ENCODE measurements at regions not wholly inside any gene's neighbourhood (a gene's known extent, or its start where the extent isn't known, plus 50 kb on each side); places are given as distances from the start of the nearest gene placed in this dataset.

DNA sequence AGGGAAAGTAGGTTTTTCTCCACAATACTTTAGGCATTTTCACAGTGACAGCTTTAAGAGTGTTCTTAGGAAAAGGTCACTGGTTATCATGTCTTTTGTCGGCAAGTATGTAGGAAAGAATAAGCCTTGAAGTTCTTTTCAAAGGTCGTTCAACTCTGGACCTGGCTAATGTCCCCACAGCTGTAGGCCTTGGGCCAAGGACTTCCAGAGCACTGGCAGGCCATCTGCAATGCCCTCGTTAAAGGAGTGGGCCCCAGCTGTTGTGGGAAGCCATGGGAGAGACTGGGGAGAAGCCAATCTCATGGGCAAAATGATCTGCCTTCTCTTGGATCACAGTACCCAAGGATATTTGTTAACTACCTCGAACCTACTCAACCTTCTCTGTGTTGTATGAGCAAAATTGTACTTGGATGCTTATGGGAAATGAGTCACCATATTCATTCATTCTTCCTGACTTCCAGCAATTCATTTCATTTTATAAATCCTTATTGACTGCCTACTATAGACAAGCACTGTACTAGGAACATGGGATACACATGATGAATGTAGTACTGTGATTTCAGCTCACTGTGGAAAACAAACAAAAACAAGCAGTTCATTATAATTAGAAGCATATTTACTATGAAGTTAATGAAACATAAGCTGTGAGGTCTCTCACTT is 141.1 kb upstream of the KIT start:
- no peak for ATAC-seq (ENCODE audit: low read depth)
- Histone ChIP-seq H3K23ac (ENCODE audit: low read depth, low read length) (no peak overlapping the region), H3K9ac (ENCODE audit: low read depth, low read length) (no peak overlapping the region), H2AK5ac (ENCODE audit: low read depth, low read length) (no peak overlapping the region), H3K14ac (replicated peaks; ENCODE audit: low read depth, low read length) (peak overlapping the region; percentile 3; the same call in 1 of the 2 replicates), H4K20me1 (ENCODE audit: insufficient read depth, low read length) (no peaks in the 10 kb centered on the region), H2BK120ac (ENCODE audit: low read depth, low read length) (peak overlapping the region; percentile 44; the same call in 1 of the 2 replicates), H3K4me1 (ENCODE audit: control insufficient read depth, insufficient read depth, low read length) (peaks cover 8% of the 10 kb centered on the region), H4K5ac (ENCODE audit: low read depth, low read length) (no peak overlapping the region), H2BK15ac (ENCODE audit: low read depth, low read length) (no peak overlapping the region; the same call in 2 of the 3 replicates), H2BK5ac (ENCODE audit: low read depth, low read length, poor library complexity, severe bottlenecking) (no peak overlapping the region), H3K79me1 (ENCODE audit: low read depth in 1 of 2, low read length in 2 of 2) (no peaks in the 10 kb centered on the region), H3K36me3 (ENCODE audit: control insufficient read depth, insufficient read depth, low read length) (no peaks in the 10 kb centered on the region), H2BK20ac (ENCODE audit: low read depth, low read length) (no peak overlapping the region), H3K4ac (ENCODE audit: low read depth, low read length) (peak overlapping the region; percentile 48; the same call in 1 of the 2 replicates), H3K18ac (ENCODE audit: low read depth, low read length) (peak overlapping the region; percentile 45; the same call in 1 of the 2 replicates), H3K9me3 (ENCODE audit: control insufficient read depth, insufficient read depth, low read length) (no peaks in the 10 kb centered on the region), H3K56ac (ENCODE audit: extremely low read depth, insufficient read depth, low read length) (no peak overlapping the region), H3K4me3 (ENCODE audit: insufficient read depth, low read depth, low read length) (no peak overlapping the region), H2AK9ac (replicated peaks; ENCODE audit: low read depth, low read length, poor library complexity) (no peak overlapping the region), H4K8ac (ENCODE audit: low read depth in 2 of 2, low read length in 2 of 2) (no peak overlapping the region), H3K27ac (ENCODE audit: insufficient read depth, low read length) (no peak overlapping the region), H4K91ac (ENCODE audit: insufficient read depth, low read depth, low read length) (no peak overlapping the region), H3K9me1 (ENCODE audit: insufficient read depth, low read length) (no peaks in the 10 kb centered on the region; the same call in 1 of the 2 replicates), H2AFZ (replicated peaks; ENCODE audit: low read length, poor library complexity) (peak overlapping the region; percentile 78), H3K4me2 (ENCODE audit: low read depth, low read length) (no peak overlapping the region), H3K27me3 (ENCODE audit: control insufficient read depth, insufficient read depth, low read length) (no peaks in the 10 kb centered on the region)
- DNase-seq, result peak; percentile 26
- no TSS peak for BruUV-seq (replicated peaks)
- in situ Hi-C loops (cut with MboI; ENCODE audit: low sequenced_read_pairs) (no loop called here), intact Hi-C loops (cut with micrococcal nuclease) (no loop called here), dilution Hi-C loops (cut with HindIII; ENCODE audit: low sequenced_read_pairs, unreplicated experiment) (no loop called here)
- TF ChIP-seq, protein P1, sequence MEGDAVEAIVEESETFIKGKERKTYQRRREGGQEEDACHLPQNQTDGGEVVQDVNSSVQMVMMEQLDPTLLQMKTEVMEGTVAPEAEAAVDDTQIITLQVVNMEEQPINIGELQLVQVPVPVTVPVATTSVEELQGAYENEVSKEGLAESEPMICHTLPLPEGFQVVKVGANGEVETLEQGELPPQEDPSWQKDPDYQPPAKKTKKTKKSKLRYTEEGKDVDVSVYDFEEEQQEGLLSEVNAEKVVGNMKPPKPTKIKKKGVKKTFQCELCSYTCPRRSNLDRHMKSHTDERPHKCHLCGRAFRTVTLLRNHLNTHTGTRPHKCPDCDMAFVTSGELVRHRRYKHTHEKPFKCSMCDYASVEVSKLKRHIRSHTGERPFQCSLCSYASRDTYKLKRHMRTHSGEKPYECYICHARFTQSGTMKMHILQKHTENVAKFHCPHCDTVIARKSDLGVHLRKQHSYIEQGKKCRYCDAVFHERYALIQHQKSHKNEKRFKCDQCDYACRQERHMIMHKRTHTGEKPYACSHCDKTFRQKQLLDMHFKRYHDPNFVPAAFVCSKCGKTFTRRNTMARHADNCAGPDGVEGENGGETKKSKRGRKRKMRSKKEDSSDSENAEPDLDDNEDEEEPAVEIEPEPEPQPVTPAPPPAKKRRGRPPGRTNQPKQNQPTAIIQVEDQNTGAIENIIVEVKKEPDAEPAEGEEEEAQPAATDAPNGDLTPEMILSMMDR (conservative IDR thresholded peaks at IDR 0.05; ENCODE audit: low read depth, low read length), result no peak
- TF ChIP-seq FOS (IDR thresholded peaks at IDR 0.05; ENCODE audit: low read depth, low read length) (no peak), POLR2A (IDR thresholded peaks at IDR 0.05; ENCODE audit: low read depth, low read length) (no peak), MAZ (IDR thresholded peaks at IDR 0.05; ENCODE audit: borderline replicate concordance, low read depth, low read length) (no peak), CEBPB (IDR thresholded peaks at IDR 0.05; ENCODE audit: low read depth, low read length) (no peak), CHD1 (IDR thresholded peaks at IDR 0.05; ENCODE audit: low read depth, low read length) (no peak), NFE2L2 (IDR thresholded peaks at IDR 0.05; ENCODE audit: low read depth, low read length) (no peak), RAD21 (IDR thresholded peaks at IDR 0.05; ENCODE audit: low read length) (no peak), RFX5 (IDR thresholded peaks at IDR 0.05; ENCODE audit: low read depth, low read length) (no peak), RCOR1 (IDR thresholded peaks at IDR 0.05; ENCODE audit: insufficient replicate concordance, low read length) (no peak), BHLHE40 (IDR thresholded peaks at IDR 0.05; ENCODE audit: low read depth, low read length) (no peak), MAFK (IDR thresholded peaks at IDR 0.05; ENCODE audit: low read depth, low read length) (no peak), MXI1 (IDR thresholded peaks at IDR 0.05; ENCODE audit: borderline replicate concordance, low read depth, low read length) (no peak), SMC3 (IDR thresholded peaks at IDR 0.05; ENCODE audit: low read depth, low read length) (no peak)
- TF ChIP-seq, protein P2, sequence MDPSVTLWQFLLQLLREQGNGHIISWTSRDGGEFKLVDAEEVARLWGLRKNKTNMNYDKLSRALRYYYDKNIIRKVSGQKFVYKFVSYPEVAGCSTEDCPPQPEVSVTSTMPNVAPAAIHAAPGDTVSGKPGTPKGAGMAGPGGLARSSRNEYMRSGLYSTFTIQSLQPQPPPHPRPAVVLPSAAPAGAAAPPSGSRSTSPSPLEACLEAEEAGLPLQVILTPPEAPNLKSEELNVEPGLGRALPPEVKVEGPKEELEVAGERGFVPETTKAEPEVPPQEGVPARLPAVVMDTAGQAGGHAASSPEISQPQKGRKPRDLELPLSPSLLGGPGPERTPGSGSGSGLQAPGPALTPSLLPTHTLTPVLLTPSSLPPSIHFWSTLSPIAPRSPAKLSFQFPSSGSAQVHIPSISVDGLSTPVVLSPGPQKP (IDR thresholded peaks at IDR 0.05; ENCODE audit: borderline replicate concordance, low read depth, low read length), result no peak
- TF ChIP-seq, protein P3, sequence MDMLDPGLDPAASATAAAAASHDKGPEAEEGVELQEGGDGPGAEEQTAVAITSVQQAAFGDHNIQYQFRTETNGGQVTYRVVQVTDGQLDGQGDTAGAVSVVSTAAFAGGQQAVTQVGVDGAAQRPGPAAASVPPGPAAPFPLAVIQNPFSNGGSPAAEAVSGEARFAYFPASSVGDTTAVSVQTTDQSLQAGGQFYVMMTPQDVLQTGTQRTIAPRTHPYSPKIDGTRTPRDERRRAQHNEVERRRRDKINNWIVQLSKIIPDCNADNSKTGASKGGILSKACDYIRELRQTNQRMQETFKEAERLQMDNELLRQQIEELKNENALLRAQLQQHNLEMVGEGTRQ (IDR thresholded peaks at IDR 0.05; ENCODE audit: low read depth, low read length), result no peak
- 20% methylated on average over 1 of the region's 4 CpGs; no CpG with 5 or more reads in 1 of the 2 experiments for WGBS, 2 experiments (ENCODE audit: extremely low coverage in 2 of 2, insufficient read length in 1 of 2)
- CTCF ChIA-PET, result interaction anchor here (0.6 kb wide), 1 partner anchor 114 kb away, joined by 3 read pairs; no protein-coding TSS in a partner anchor
- POLR2A ChIA-PET (ENCODE audit: unreplicated experiment), result no interaction called here

All from IMR-90 (cell line).